Adrenal gland (tissue), 9 donors: ENCODE measurements at regions not wholly inside any gene's neighbourhood (a gene's known extent, or its start where the extent isn't known, plus 50 kb on each side); places are given as distances from the start of the nearest gene placed in this dataset.

Experiments
- DNase-seq, 7 donors: peaks; one replicate each; pipeline ENCODE4 v3.0.0-alpha.2; 2019 to 2020
- H3K27ac ChIP-seq, 5 donors: fragments of 200-600 bp; sonication (generic) in 4 of 5; 1 replicate in 3 of 5; 2 replicates in 2 of 5; pipeline versions ENCODE4 v1.5.1 to v1.8.0; 2016 to 2020; ENCODE audit warnings: mild to moderate bottlenecking in 1 of 5
- H3K27me3 ChIP-seq: fragments of 200-600 bp; 2 replicates; pipeline ENCODE4 v1.8.0; 2021
- H3K36me3 ChIP-seq, 2 donors: fragments of 200-600 bp; replicated peaks in 1 of 2; 1 replicate in 1 of 2; 2 replicates in 1 of 2; pipeline versions ENCODE4 v1.5.1 to v1.8.0; 2018 to 2022
- H3K4me1 ChIP-seq, 2 donors: fragments of 200-600 bp; replicated peaks in 1 of 2; 1 replicate in 1 of 2; 2 replicates in 1 of 2; pipeline versions ENCODE4 v1.5.1 to v1.8.0; 2018 to 2021
- H3K4me3 ChIP-seq, 4 donors: fragments of 200-600 bp; sonication (generic) in 3 of 4; one replicate each; pipeline ENCODE4 v1.5.1; 2016 to 2018
- H3K9me3 ChIP-seq, 3 donors: fragments of 200-600 bp; sonication (generic) in 1 of 3; replicated peaks in 1 of 3; 1 replicate in 2 of 3; 2 replicates in 1 of 3; pipeline versions ENCODE4 v1.5.1 to v1.8.0; 2016 to 2021
- CTCF ChIP-seq, 6 experiments: fragments of 450-650 bp in 4 of 6; fragments of 200-600 bp in 2 of 6; sonication (generic) in 1 of 6; IDR thresholded peaks; 1 replicate in 5 of 6; 2 replicates in 1 of 6; pipeline versions ENCODE4 v1.5.1 to v1.8.0; 2016 to 2021; ENCODE audit warnings: antibody characterized with exemption in 6 of 6, mild to moderate bottlenecking in 2 of 6, moderate library complexity in 1 of 6
- POLR2A ChIP-seq, 2 donors: fragments of 450-650 bp; IDR thresholded peaks; one replicate each; pipeline ENCODE4 v1.6.1; 2017; ENCODE audit warnings: antibody characterized with exemption in 2 of 2, mild to moderate bottlenecking in 2 of 2, moderate library complexity in 1 of 2
- WGBS, 4 donors: extraction: QIAGEN DNeasy Blood & Tissue Kit in 2 of 4; methylation state at CpG; one replicate each; pipeline versions ENCODE4 v1.1.5 to v1.1.7; 2013 to 2017; 5-methylcytosine and 5-hydroxymethylcytosine counted together
- intact Hi-C, 2 donors: fragments of 100-400 bp; cut with DNase I; formaldehyde crosslinking; loops; one replicate each; pipeline versions ENCODE4 v1.14.1 to v1.15.0; 2022 to 2023
- donor health status: healthy with polysubstance abuse.
- donor health status: Bipolar disorder and iron deficiency.
- donor health status: DM: yes; HTN: yes; CAD: no.
- donor health status: DM: no; HTN: no; CAD: no.
- donor health status: DM: no; HTN: no; CAD: no.

- intact Hi-C loops, result no loop called here
These were observed 445.6 kb upstream of the ADAMTS5 start for GRCh38 chr21:27412530-27412929.

DNA sequence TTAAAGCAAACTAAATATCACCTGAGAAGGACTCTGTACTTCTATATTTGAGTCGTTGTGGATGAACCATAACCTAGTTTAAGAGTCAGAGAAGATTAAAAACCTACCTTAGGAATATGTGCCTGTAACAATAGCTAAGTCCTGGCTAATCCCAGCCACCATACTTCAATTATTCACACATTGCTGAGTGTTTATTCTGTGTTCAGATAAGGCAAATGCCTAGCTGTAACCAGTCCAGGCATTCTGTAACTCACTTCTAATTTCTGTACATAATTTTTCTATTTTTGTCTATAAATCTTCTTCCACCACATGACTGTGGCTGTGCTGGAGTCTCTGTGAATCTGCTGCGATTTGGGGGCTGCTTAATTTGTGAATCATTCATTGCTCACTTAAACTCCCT, 441.9 kb upstream of the ADAMTS5 start:
- no peaks in the 10 kb centered on the region for H3K36me3 ChIP-seq
- TF ChIP-seq POLR2A (IDR thresholded peaks at IDR 0.05) (no peak), CTCF (IDR thresholded peaks at IDR 0.05) (no peak)
- DNase-seq, result no peak
- H3K4me3 ChIP-seq, result no peak overlapping the region
- no peak overlapping the region for H3K27ac ChIP-seq
- H3K27me3 ChIP-seq, result no peaks in the 10 kb centered on the region
- WGBS, 4 donors, result 48 to 65% (median 58%) methylated on average over 2 of the region's 2 CpGs
- no peaks in the 10 kb centered on the region for H3K9me3 ChIP-seq
- intact Hi-C loops, result no loop called here
- H3K4me1 ChIP-seq, result peaks cover 0 to 14% of the 10 kb centered on the region in 2 donors

More at GRCh38 chr21:27412530-27412929, 445.6 kb upstream of the ADAMTS5 start:
- no peaks in the 10 kb centered on the region for H3K4me1 ChIP-seq
- H3K4me3 ChIP-seq, result no peak overlapping the region
- no peaks in the 10 kb centered on the region for H3K27me3 ChIP-seq
- TF ChIP-seq POLR2A (IDR thresholded peaks at IDR 0.05) (no peak), CTCF (IDR thresholded peaks at IDR 0.05) (no peak)
- no peaks in the 10 kb centered on the region for H3K9me3 ChIP-seq
- 68 to 81% (median 76%) methylated on average over 3 of the region's 3 CpGs for WGBS, 4 donors
- no peak overlapping the region for H3K27ac ChIP-seq
- H3K36me3 ChIP-seq, result no peaks in the 10 kb centered on the region
- no peak for DNase-seq

DNA sequence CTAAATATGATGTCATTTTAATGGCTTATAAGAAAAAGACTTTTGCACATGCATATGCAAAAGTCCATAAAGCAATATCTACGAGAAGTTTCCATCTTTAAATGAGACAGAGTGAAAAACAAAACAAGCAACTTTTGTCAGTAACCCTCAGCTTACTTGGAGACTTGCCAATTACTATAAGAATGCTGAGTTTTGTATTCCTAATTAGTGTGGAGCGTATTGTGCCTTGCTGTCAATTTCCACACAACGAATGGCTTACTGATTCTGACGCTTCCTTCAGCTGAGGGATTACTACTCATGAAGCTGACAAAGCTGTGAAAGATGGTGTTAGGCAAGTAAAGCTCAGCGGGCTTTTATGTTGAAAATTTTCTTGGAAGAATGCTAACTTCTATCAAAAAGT, 440.4 kb upstream of the ADAMTS5 start:
- TF ChIP-seq CTCF (IDR thresholded peaks at IDR 0.05), result no peak
- TF ChIP-seq POLR2A (IDR thresholded peaks at IDR 0.05), result no peak
- Histone ChIP-seq H3K9me3 (no peaks in the 10 kb centered on the region), H3K27ac (no peak overlapping the region), H3K4me1 (peaks cover 0 to 14% of the 10 kb centered on the region in 2 donors), H3K36me3 (no peaks in the 10 kb centered on the region), H3K27me3 (no peaks in the 10 kb centered on the region), H3K4me3 (no peak overlapping the region)
- intact Hi-C loops, result no loop called here
- DNase-seq, result no peak
- WGBS, 4 donors, result 55 to 68% (median 61%) methylated on average over 5 of the region's 5 CpGs

- WGBS, 4 donors, result 17 to 34% (median 34%) methylated on average over 3 of the region's 3 CpGs
These were observed 439.6 kb upstream of the ADAMTS5 start for GRCh38 chr21:27406300-27407009.

More at GRCh38 chr21:27406300-27407009, 439.6 kb upstream of the ADAMTS5 start:
- TF ChIP-seq CTCF (IDR thresholded peaks at IDR 0.05) (no peak), POLR2A (IDR thresholded peaks at IDR 0.05) (no peak)
- DNase-seq, result no peak
- H3K4me3 ChIP-seq, result no peak overlapping the region
- no peaks in the 10 kb centered on the region for H3K36me3 ChIP-seq
- H3K27me3 ChIP-seq, result no peaks in the 10 kb centered on the region
- no peaks in the 10 kb centered on the region for H3K9me3 ChIP-seq
- H3K4me1 ChIP-seq, result peaks cover 0 to 14% of the 10 kb centered on the region in 2 donors
- H3K27ac ChIP-seq, result peak overlapping the region in 1 of 5 donors; percentile 11
- intact Hi-C loops, result no loop called here
